ENCODE measurements at regions not wholly inside any gene's neighbourhood (a gene's known extent, or its start where the extent isn't known, plus 50 kb on each side); places are given as distances from the start of the nearest gene placed in this dataset.
A peak's percentile ranks its signal among the peaks of the same experiment; 100 is the strongest.

- DNase-seq: no peak
Measured at GRCh38 chr1:201754353-201754752, 74.6 kb upstream of the IPO9 start.

DNA sequence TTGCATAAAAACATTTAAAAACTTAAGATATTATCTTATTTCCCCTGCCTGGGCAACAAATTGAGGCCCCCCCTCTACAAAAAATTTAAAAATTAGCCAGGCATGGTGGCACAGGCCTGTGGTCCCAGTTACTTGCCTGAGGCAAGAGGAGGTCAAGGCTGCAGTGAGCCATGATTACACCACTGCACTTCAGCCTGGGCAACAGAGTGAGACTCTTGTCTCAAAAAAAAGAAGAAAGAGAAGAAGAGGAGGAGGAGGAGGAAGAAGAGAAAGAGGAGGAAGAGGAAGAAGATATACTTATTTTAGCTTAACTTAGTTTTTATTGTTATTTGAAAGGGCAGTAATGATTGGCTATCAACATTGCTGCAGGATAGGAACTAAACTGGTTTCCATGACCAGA lies 73.8 kb upstream of the IPO9 start:
- no peak for DNase-seq

DNA sequence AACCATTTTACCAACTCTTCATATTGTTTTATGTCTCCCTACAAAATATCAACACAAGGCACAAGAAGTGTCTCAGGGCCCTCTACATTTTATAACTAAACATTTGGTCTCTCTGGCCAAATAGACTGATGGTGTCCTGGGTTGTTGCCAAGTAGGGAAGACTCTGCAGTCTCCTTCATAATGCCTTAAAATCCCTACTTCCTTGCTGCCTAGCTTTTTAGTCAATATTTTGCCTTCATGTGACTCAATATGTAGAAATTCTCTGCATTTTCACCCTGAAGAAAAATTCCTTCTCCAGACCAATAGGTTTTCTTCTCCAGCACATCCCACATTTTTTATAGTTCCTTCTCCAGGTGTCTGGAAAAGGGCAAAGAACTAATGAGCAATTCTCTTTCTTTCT lies 72.6 kb upstream of the IPO9 start:
- DNase-seq: no peak

DNA sequence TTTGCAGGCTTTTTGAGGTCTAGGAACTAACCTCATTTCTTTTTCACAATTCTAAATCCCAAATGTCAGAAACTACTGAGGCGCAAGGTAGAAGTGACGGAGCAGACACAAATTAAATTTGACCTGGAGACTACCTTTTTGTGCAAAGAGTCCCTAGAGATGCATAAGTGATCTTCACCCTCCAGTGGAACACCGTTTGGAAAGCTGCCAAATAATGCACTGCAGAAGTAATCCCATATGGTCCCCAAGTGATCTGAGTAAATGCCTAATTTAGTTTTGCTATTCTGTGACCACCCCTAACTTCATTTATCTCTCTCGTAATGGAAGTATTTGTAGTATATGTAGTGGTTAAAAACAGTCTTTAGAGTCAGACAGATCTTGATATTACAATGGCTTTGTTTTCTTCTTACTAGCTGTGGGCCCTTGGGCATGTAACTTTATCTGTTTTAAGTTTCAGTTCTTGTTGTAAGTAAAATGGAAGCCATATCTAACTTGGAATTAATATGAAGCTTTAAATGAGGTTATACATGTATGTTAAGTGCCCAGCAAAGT lies 70.4 kb upstream of the IPO9 start:
- DNase-seq: peak; percentile 38

- DNase-seq: no peak
Measured at GRCh38 chr1:201759194-201759815, 69.7 kb upstream of the IPO9 start.

DNA sequence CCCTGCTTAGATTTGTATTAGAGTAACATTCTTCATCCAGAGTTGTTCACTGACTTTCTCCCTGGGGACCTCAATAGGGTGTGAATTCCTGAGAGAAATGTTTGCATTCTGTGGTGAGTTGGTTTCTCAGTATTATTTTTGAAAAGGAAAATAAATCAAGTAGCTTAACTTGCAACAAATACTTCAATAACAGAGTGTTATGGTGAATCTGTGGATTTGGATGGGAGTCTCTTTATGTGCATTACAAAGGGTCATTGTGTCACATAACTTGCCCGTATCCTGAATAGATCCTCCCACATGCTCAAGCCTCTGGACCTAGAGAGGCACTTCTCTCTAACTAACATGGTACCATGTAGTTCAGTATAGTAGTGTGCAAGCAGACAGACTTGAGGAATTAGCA lies 68.4 kb upstream of the IPO9 start:
- DNase-seq: no peak

DNA sequence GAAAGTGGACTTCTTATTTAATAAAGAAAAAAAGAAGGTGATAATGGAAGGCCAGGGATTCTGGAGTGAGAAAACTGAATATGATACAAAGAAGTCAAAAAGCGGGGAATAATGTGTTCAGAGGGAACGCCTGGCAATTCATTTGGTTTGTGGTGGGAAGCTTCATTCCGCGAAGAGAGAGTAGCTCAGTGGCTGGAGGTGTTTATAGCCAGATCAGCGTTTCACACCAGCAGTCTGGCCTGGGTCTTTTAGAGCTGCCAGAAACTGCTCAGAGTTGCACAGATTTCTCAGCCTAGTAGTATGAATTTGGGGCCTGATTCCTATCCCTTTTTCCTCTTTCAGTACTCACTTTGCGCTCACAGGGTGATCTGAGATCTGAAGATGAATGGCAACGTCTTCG lies 67.8 kb upstream of the IPO9 start:
- no peak for DNase-seq

- no peak for DNase-seq
Measured at GRCh38 chr1:201761871-201762270, 67.1 kb upstream of the IPO9 start.

GRCh38 chr1:201762381-201762780 lies 66.6 kb upstream of the IPO9 start:
- DNase-seq: no peak

DNA sequence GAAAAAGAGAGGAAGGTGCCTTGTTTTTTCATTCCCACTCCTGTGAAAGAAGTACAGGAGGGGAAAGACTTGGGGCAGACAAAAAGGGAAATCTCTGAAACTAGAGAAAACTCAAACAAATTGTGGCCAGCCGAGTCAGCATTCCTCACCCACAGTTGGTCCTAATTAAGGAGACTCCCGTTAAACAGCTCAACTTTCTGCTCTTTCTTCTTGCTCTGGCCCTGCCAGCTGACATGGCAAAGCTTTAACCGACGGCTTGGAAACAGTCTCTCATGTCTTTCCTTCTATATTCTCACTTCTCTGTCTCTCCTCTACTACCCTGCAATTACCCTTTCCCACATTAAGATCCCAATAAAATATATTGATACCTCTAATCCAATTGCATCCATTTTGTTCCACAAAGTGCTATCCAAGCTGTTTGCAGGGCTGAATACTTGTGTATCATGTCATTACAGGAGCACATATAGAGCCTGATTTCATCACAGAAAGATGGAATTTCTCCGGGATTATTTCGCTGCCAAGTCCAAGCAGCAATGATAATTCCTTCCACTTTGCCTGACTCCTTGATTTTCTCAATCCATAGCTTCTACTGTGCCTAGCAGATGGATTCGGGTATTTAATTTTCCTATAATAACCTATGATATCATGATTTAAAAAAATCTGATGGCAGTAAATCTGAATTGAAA lies 65.4 kb upstream of the IPO9 start:
- DNase-seq: no peak

- DNase-seq: no peak
Measured at GRCh38 chr1:201764166-201764565, 64.8 kb upstream of the IPO9 start.

DNA sequence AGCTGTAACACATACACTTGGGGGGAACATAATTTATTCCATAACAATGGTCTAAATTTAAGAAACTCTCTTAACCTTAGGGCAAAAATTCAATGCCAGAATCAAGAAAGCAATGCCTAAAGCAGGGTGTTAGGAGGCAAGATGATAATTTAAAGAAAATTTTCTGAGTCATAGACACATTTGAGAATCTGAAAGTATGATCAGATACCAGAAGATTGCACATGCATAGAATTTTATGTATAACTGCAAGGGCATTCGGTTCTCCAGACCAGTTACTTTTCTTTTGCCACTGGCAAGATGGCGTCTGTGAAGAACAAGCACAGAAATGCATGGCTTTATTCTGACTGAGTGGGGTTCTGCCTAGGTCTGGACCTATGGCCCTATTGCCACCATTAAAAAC lies 64.4 kb upstream of the IPO9 start:
- DNase-seq: no peak

- DNase-seq: no peak
Measured at GRCh38 chr1:201766131-201766866, 62.7 kb upstream of the IPO9 start.

DNA sequence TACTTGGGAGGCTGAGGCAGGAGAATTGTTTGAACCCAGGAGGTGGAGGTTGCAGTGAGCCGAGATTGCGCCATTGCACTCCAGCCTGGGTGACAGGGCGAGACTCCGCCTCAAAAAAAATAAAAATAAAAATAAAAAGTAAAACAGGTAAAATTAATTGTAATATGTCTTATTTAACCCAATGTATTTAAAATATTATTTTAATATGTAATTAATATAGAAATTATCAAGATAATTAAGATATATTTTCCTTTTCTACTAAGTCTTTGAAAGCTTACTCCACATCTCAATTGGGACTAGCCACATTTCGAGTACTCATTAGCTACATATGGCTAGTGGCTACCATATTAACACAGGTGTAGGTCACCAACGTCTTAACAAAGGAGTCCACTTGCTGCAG lies 61.6 kb upstream of the IPO9 start:
- DNase-seq: no peak

GRCh38 chr1:201769072-201769471 lies 59.9 kb upstream of the IPO9 start:
- DNase-seq: no peak

DNA sequence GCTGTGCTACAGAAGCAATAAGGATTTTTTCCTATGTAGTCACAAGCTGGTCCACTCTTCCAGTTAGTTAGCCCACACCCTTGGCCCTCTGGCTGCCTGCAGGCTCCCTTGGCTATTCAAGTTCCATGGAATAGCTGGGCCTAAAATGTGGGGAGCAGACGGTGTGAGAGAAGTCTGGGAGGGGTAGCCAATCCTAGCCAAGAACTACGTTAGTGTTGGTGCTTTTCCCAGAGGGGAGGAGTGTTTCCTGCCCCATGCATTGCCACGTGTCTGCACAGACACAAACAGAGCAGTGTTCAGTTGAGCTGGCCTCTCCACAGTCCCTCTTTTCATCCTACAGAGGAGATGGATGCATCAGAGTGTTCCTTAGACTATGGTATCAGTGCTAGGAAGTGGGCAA lies 59.0 kb upstream of the IPO9 start:
- no peak for DNase-seq

DNA sequence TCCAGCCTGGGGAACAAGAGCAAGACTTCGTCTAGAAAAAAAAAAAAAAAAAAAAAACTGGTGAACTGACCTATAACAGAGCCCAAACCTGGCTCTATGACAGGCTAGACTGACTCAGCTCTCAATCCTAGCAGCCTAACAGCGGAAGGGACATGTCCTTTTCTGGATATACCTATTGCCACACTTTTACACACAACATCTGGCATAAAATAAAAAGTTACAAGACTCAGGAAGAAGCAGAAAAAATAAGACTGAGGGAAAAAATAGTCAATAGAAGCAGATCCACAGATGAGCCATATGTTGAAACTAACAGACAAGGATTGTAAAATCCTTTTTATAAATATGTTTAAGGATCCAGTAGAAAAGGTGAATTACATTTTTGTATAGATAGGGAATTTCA lies 57.5 kb upstream of the IPO9 start:
- no peak for DNase-seq

GRCh38 chr1:201772178-201772577 lies 56.8 kb upstream of the IPO9 start:
- DNase-seq: no peak

- no peak for DNase-seq
Measured at GRCh38 chr1:201773764-201774163, 55.2 kb upstream of the IPO9 start.

DNA sequence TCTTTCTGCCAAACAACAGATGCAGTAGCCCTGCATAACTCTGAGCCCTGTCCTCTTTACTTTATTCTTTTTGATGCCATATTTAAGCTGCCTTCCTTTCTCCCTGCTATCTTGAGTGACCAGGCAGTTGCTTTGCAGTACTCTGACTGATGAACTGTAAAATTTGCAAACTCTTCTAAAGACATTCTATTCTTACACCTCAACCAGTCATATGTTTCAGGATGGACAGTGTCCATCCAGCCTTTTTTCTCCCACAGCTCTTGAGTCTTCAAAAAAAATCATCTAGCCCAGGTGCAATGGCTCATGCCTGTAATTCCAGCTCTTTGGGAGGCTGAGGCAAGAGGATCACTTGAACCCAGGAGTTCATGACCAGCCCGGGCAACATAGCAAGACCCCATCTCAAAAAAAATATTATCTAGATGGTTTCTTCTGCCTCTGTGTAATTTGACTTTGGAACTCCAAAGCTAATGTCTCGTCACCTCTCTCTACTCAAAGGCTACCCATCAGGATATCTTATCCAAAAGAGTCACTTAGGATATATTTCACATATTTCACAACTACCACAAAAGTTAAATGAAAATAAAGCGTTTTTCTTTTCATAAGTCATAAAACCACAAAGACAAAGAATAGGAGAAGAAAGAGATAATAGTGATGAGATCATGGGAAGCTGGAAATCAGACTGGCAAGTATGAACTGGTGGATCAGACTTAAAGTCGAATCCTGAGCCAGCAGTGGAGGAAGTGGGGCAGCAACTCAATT lies 54.6 kb upstream of the IPO9 start:
- no peak for DNase-seq

DNA sequence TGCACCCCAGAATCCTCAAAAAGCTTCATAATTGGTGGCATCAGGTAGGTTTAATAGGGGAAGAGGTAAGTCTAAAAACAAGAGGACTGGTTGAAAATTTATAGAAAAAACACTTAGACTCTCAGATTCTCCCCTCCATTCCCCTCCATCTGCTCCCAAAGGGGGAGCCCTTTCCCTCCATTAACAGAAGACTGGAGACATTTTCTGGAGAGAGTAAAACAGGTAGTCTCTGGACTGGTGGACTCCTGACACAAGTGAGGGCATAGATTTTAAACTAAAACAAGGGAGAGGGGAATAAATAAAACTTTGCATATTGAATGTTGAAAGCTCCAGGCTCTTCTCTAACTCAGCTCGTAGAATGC lies 54.0 kb upstream of the IPO9 start:
- DNase-seq: no peak

- no peak for DNase-seq
Measured at GRCh38 chr1:201775380-201775779, 53.6 kb upstream of the IPO9 start.

GRCh38 chr1:201778279-201779065 lies 50.5 kb upstream of the IPO9 start:
- no peak for DNase-seq
